ENCODE measurements at regions not wholly inside any gene's neighbourhood (a gene's known extent, or its start where the extent isn't known, plus 50 kb on each side); places are given as distances from the start of the nearest gene placed in this dataset.

GRCh38 chr9:121557581-121558447, 58.2 kb upstream of the GGTA1 start:
- TF ChIP-seq CTCF (IDR thresholded peaks at IDR 0.05; ENCODE audit: low read depth, low read length, missing control alignments), result no peak
- H3K36me3 ChIP-seq (replicated peaks), result no peaks in the 10 kb centered on the region
- H3K27me3 ChIP-seq (replicated peaks), result no peaks in the 10 kb centered on the region
- H3K4me3 ChIP-seq (ENCODE audit: low read depth, low read length), result no peak overlapping the region
- peak overlapping the region; percentile 81 for H3K27ac ChIP-seq
- in situ Hi-C loops (cut with HindIII; ENCODE audit: low pct_ligation_motif_present, low sequenced_read_pairs), result loop anchor here (25.0 kb wide), 1 partner anchor 429 kb away; no protein-coding TSS in a partner anchor
- peak; percentile 90 for DNase-seq

- H3K27ac ChIP-seq, result peak overlapping the region; percentile 81
- H3K27me3 ChIP-seq (replicated peaks), result no peaks in the 10 kb centered on the region
- H3K4me3 ChIP-seq (ENCODE audit: low read depth, low read length), result no peak overlapping the region
- in situ Hi-C loops (cut with HindIII; ENCODE audit: low pct_ligation_motif_present, low sequenced_read_pairs), result loop anchor here (25.0 kb wide), 1 partner anchor 429 kb away; no protein-coding TSS in a partner anchor
- no peak for DNase-seq
- no peaks in the 10 kb centered on the region for H3K36me3 ChIP-seq (replicated peaks)
- TF ChIP-seq CTCF (IDR thresholded peaks at IDR 0.05; ENCODE audit: low read depth, low read length, missing control alignments), result no peak
These were observed 58.8 kb upstream of the GGTA1 start for GRCh38 chr9:121558473-121558872.

DNA sequence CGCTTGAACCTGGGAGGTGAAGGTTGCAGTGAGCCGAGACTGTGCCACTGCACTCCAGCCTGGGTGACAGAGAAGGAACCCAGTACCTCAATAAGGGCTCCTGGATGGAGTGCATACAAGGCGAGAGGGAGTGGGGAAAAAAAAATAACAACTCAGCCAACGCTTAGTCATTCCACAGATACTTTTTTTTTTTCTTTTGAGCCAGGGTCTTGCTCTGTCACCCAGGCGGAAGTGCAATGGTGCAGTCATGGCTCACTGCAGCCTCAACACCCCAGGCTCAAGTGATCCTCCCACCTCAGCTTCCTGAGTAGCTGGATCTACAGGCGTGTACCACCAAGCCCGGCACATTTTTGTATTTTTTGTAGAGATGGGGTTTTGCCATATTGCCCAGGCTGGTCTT, 59.5 kb upstream of the GGTA1 start:
- in situ Hi-C loops (cut with HindIII; ENCODE audit: low pct_ligation_motif_present, low sequenced_read_pairs), result loop anchor here (25.0 kb wide), 1 partner anchor 428 kb away; no protein-coding TSS in a partner anchor
- H3K27me3 ChIP-seq (replicated peaks), result no peaks in the 10 kb centered on the region
- no peak for TF ChIP-seq CTCF (IDR thresholded peaks at IDR 0.05; ENCODE audit: low read depth, low read length, missing control alignments)
- DNase-seq, result peak; percentile 57
- H3K27ac ChIP-seq, result peak overlapping the region; percentile 81
- no peak overlapping the region for H3K4me3 ChIP-seq (ENCODE audit: low read depth, low read length)
- no peaks in the 10 kb centered on the region for H3K36me3 ChIP-seq (replicated peaks)

- Histone ChIP-seq H3K4me3 (ENCODE audit: low read depth, low read length) (no peak overlapping the region), H3K27me3 (replicated peaks) (no peaks in the 10 kb centered on the region), H3K36me3 (replicated peaks) (no peaks in the 10 kb centered on the region), H3K27ac (no peak overlapping the region)
- DNase-seq, result no peak
- TF ChIP-seq CTCF (IDR thresholded peaks at IDR 0.05; ENCODE audit: low read depth, low read length, missing control alignments), result no peak
- in situ Hi-C loops (cut with HindIII; ENCODE audit: low pct_ligation_motif_present, low sequenced_read_pairs), result loop anchor here (25.0 kb wide), 1 partner anchor 426 kb away; no protein-coding TSS in a partner anchor
These were observed 61.3 kb upstream of the GGTA1 start for GRCh38 chr9:121560921-121561320.

DNA sequence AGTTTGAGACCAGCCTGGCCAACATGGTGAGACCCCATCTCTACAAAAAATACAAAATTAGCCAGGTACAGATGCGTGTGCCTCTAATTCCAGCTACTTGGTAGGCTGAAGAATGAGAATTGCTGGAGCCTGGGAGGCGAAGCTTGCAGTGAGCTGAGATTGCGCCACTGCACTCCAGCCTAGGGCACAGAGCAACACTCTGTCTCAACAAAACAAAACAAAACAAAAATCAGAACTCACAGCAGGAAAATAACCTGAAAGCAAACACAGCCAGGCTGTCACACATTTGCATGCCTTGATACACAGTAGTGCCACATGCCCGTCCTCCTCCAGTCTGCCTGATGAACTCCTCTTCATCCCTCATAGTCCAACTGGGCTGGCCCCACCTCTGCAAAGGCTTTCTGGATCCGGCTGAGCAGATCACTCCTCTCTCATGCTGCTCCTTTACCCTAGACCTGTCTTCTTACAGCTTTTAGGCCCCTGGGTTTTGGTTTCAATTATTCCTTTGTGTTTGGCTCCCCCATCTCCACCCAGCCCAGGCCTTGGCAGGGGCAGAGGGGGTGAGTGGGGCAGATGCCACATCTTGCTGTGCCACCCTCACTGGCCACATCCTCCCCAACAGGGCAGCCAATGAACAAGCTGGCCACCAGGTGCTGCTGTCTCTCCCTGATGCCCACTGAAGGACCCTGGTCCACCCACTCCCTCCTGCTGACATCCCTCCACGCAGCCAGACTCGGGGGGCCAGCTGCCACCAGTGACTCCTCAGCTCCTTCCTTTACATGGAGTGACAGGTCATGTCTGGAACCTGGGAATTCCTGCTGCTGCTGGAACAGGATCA, 62.0 kb upstream of the GGTA1 start:
- H3K27ac ChIP-seq, result no peak overlapping the region
- no peaks in the 10 kb centered on the region for H3K27me3 ChIP-seq (replicated peaks)
- DNase-seq, result no peak
- in situ Hi-C loops (cut with HindIII; ENCODE audit: low pct_ligation_motif_present, low sequenced_read_pairs), result loop anchor here (25.0 kb wide), 1 partner anchor 426 kb away; no protein-coding TSS in a partner anchor
- peak; percentile 8 for TF ChIP-seq CTCF (IDR thresholded peaks at IDR 0.05; ENCODE audit: low read depth, low read length, missing control alignments)
- no peaks in the 10 kb centered on the region for H3K36me3 ChIP-seq (replicated peaks)
- H3K4me3 ChIP-seq (ENCODE audit: low read depth, low read length), result no peak overlapping the region

Measured in brain microvascular endothelial cell (primary cell).